Endothelial cell of umbilical vein (primary cell): ENCODE measurements at regions not wholly inside any gene's neighbourhood (a gene's known extent, or its start where the extent isn't known, plus 50 kb on each side); places are given as distances from the start of the nearest gene placed in this dataset.

ENCODE experiments used
- BruUV-seq: library from RNA; stranded (reverse); fragments of 400-500 nt; replicated peaks from 2 replicates; lab custom pipeline; 2021; lab: Mats Ljungman, UMichigan
- CTCF ChIA-PET: fragments of 300-600, 350-600 bp; sonication (Branson Sonifier 250); formaldehyde crosslinking; loops from one replicate; lab custom pipeline; 2021; ENCODE audit warnings: antibody characterized with exemption, inconsistent platforms; lab: Charles Lee
- POLR2A ChIA-PET: fragments of 300-600, 350-600 bp; sonication (Branson Sonifier 250); formaldehyde crosslinking; loops from one replicate; lab custom pipeline; 2021; ENCODE audit warnings: antibody characterized with exemption, inconsistent platforms; lab: Charles Lee
- DNase-seq: peaks from one replicate; pipeline ENCODE4 v3.0.0-alpha.2; 2011; ENCODE audit warnings: low read depth, low spot score
- FAIRE-seq: peaks from 2 replicates; lab custom pipeline; 2011; peaks lifted over from hg19 to GRCh38; lab: Jason Lieb, UNC
- H2AFZ ChIP-seq: 2 replicates; pipeline ENCODE4 v1.6.0; 2012; ENCODE audit warnings: low read depth, low read length, control low read depth, inconsistent platforms
- H3K27ac ChIP-seq: 2 replicates; pipeline ENCODE4 v1.5.1; 2011; ENCODE audit warnings: low read depth, mild to moderate bottlenecking, control low read depth, low read length, moderate library complexity; ENCODE audit not compliant: insufficient read depth
- H3K27me3 ChIP-seq, 2 experiments: 2 replicates each; pipeline versions ENCODE4 v1.6.0 to v1.6.1; 2011; ENCODE audit warnings: low read length in 2 of 2, mixed read lengths in 1 of 2; ENCODE audit not compliant: control insufficient read depth in 2 of 2, insufficient read depth in 2 of 2
- H3K36me3 ChIP-seq, 2 experiments: 2 replicates in 1 of 2; 3 replicates in 1 of 2; pipeline ENCODE4 v1.5.1; 2011; ENCODE audit warnings: low read length in 2 of 2, mild to moderate bottlenecking in 1 of 2, moderate library complexity in 1 of 2; ENCODE audit not compliant: control insufficient read depth in 2 of 2, insufficient read depth in 2 of 2; ENCODE audit errors: extremely low read depth in 1 of 2
- H3K4me1 ChIP-seq: 3 replicates; pipeline ENCODE4 v1.5.1; 2011; ENCODE audit warnings: mild to moderate bottlenecking, low read length; ENCODE audit not compliant: control insufficient read depth, insufficient read depth; ENCODE audit errors: extremely low read depth
- H3K4me2 ChIP-seq: 2 replicates; pipeline ENCODE4 v1.6.1; 2011; ENCODE audit warnings: low read length, control low read depth, mixed read lengths; ENCODE audit not compliant: insufficient read depth
- H3K4me3 ChIP-seq, 3 experiments: fragments of 200-600 bp in 1 of 3; sonication (generic), shearing (Covaris generic) in 1 of 3; replicated peaks in 1 of 3; 2 replicates each; pipeline ENCODE4 v1.5.1; 2011 to 2016; ENCODE audit warnings: control low read depth in 3 of 3, low read length in 3 of 3, mild to moderate bottlenecking in 2 of 3, inconsistent platforms in 1 of 3, low read depth in 1 of 3, moderate library complexity in 1 of 3; ENCODE audit not compliant: insufficient read depth in 1 of 3
- H3K79me2 ChIP-seq: 2 replicates; pipeline ENCODE4 v1.6.0; 2012; ENCODE audit warnings: low read length, inconsistent platforms; ENCODE audit not compliant: control insufficient read depth, insufficient read depth
- H3K9ac ChIP-seq: replicated peaks from 2 replicates; pipeline ENCODE3; 2011; ENCODE audit warnings: low read length, control low read depth; ENCODE audit not compliant: insufficient read depth; ENCODE audit errors: extremely low read depth
- H3K9me1 ChIP-seq: replicated peaks from 3 replicates; pipeline ENCODE4 v1.6.0; 2011; ENCODE audit warnings: mild to moderate bottlenecking, low read length; ENCODE audit not compliant: control insufficient read depth, insufficient read depth; ENCODE audit errors: extremely low read depth
- H3K9me3 ChIP-seq: replicated peaks from 2 replicates; pipeline ENCODE4 v1.5.1; 2012; ENCODE audit warnings: low read length, inconsistent platforms; ENCODE audit not compliant: control insufficient read depth, insufficient read depth
- H4K20me1 ChIP-seq: replicated peaks from 2 replicates; pipeline ENCODE3; 2011; ENCODE audit warnings: mild to moderate bottlenecking, low read length; ENCODE audit not compliant: control insufficient read depth, insufficient read depth; ENCODE audit errors: extremely low read depth
- FOS ChIP-seq: IDR thresholded peaks from 2 replicates; pipeline ENCODE4 v1.6.1; 2011; ENCODE audit warnings: mild to moderate bottlenecking, low read length, moderate library complexity, borderline replicate concordance; ENCODE audit not compliant: insufficient read depth
- GATA2 ChIP-seq: IDR thresholded peaks from 2 replicates; pipeline ENCODE4 v1.7.0; 2011; ENCODE audit warnings: low read depth, mild to moderate bottlenecking, moderate library complexity, mixed read lengths, low read length; ENCODE audit not compliant: insufficient read length, insufficient read depth
- JUN ChIP-seq: IDR thresholded peaks from 2 replicates; pipeline ENCODE4 v1.6.1; 2011; ENCODE audit warnings: borderline replicate concordance, low read depth; ENCODE audit not compliant: insufficient read length, insufficient read depth
- MAX ChIP-seq: IDR thresholded peaks from 2 replicates; pipeline ENCODE4 v1.6.1; 2011; ENCODE audit not compliant: insufficient read depth, insufficient read length
- MYC ChIP-seq: IDR thresholded peaks from one replicate; pipeline ENCODE4 v1.6.1; 2011; ENCODE audit warnings: mild to moderate bottlenecking, low read depth, low read length
- POLR2AphosphoS5 ChIP-seq: IDR thresholded peaks from 2 replicates; pipeline ENCODE4 v1.6.1; 2012; ENCODE audit warnings: low read depth, mild to moderate bottlenecking, control low read depth, low read length, moderate library complexity; ENCODE audit not compliant: insufficient read depth
- dilution Hi-C: fragments of 300-500 bp; cut with MboI; formaldehyde crosslinking; loops from one replicate; pipeline ENCODE4 v1.15.0; 2019; ENCODE audit warnings: low sequenced_read_pairs; ENCODE audit not compliant: extremely low pct_ligation_motif_present
- intact Hi-C: fragments of 100-400 bp; cut with micrococcal nuclease; formaldehyde crosslinking; loops from one replicate; pipeline ENCODE4 v1.10.0; 2022
- TF ChIP-seq, protein P1 (sequence below), 2 donors: IDR thresholded peaks; 1 replicate in 1 of 2; 2 replicates in 1 of 2; pipeline ENCODE4 v1.5.1; 2011; ENCODE audit warnings: low read length in 2 of 2, mild to moderate bottlenecking in 2 of 2, moderate library complexity in 2 of 2, control low read depth in 1 of 2, inconsistent platforms in 1 of 2, low read depth in 1 of 2; ENCODE audit not compliant: insufficient read depth in 1 of 2; ENCODE audit errors: extremely low read depth in 1 of 2

DNA sequence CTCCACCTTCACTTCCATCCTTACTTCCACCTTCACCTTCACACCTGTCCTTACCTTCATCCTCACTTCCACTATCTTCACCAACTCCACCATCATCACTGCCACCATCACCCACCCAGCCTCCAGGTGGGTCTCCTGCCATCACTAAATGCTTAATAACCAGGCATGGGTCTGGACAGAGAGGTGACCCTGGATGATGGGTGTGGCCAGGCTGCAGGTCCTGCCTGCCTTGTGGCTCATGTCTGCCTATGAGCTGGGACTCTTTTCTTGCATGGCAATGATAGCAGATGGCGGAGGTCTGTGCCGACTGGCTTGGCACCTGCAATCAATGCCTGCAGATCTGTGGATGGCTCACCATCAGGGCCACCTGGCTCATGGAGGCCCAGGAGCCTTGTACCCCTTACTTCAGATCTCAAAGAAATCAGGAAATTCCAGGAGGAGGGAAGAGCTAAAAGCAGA is 60.1 kb upstream of the ELN start:
- ChIA-PET POLR2A (no interaction called here), CTCF (interaction anchor here (1.2 kb wide), 1 partner anchor 11 kb away, joined by 3 read pairs; no protein-coding TSS in a partner anchor)
- Histone ChIP-seq H3K27ac (no peak overlapping the region), H3K79me2 (no peaks in the 10 kb centered on the region), H3K27me3 (no peaks in the 10 kb centered on the region), H3K9ac (no peak overlapping the region), H3K4me2 (no peak overlapping the region), H4K20me1 (no peaks in the 10 kb centered on the region), H3K36me3 (no peaks in the 10 kb centered on the region), H3K9me3 (no peaks in the 10 kb centered on the region), H3K4me3 (no peak overlapping the region), H2AFZ (no peak overlapping the region), H3K4me1 (no peaks in the 10 kb centered on the region), H3K9me1 (no peaks in the 10 kb centered on the region)
- intact Hi-C loops (no loop called here), dilution Hi-C loops (no loop called here)
- BruUV-seq: no TSS peak
- DNase-seq (no peak), FAIRE-seq (no peak)
- TF ChIP-seq MYC (no peak), JUN (no peak), FOS (no peak), POLR2AphosphoS5 (no peak)
- TF ChIP-seq, protein P1, sequence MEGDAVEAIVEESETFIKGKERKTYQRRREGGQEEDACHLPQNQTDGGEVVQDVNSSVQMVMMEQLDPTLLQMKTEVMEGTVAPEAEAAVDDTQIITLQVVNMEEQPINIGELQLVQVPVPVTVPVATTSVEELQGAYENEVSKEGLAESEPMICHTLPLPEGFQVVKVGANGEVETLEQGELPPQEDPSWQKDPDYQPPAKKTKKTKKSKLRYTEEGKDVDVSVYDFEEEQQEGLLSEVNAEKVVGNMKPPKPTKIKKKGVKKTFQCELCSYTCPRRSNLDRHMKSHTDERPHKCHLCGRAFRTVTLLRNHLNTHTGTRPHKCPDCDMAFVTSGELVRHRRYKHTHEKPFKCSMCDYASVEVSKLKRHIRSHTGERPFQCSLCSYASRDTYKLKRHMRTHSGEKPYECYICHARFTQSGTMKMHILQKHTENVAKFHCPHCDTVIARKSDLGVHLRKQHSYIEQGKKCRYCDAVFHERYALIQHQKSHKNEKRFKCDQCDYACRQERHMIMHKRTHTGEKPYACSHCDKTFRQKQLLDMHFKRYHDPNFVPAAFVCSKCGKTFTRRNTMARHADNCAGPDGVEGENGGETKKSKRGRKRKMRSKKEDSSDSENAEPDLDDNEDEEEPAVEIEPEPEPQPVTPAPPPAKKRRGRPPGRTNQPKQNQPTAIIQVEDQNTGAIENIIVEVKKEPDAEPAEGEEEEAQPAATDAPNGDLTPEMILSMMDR (IDR thresholded peaks at IDR 0.05; ENCODE audit: extremely low read depth in 1 of 2, insufficient read depth in 1 of 2, low read depth in 1 of 2, low read length in 2 of 2): no peak

GRCh38 chr7:73968487-73968886 is 59.5 kb upstream of the ELN start:
- FAIRE-seq: no peak
- Histone ChIP-seq H2AFZ (no peak overlapping the region), H3K27ac (no peak overlapping the region), H3K9me3 (no peaks in the 10 kb centered on the region), H3K36me3 (no peaks in the 10 kb centered on the region), H4K20me1 (no peaks in the 10 kb centered on the region), H3K9me1 (no peaks in the 10 kb centered on the region), H3K4me1 (no peaks in the 10 kb centered on the region), H3K4me3 (no peak overlapping the region), H3K27me3 (no peaks in the 10 kb centered on the region), H3K79me2 (no peaks in the 10 kb centered on the region), H3K9ac (no peak overlapping the region), H3K4me2 (no peak overlapping the region)
- no TSS peak for BruUV-seq
- dilution Hi-C loops (no loop called here), intact Hi-C loops (no loop called here)
- ChIA-PET CTCF (interaction anchor here (1.2 kb wide), 1 partner anchor 10 kb away, joined by 3 read pairs; no protein-coding TSS in a partner anchor), POLR2A (no interaction called here)
- no peak for DNase-seq
- TF ChIP-seq MAX: no peak
- TF ChIP-seq, protein P1 (IDR thresholded peaks at IDR 0.05; ENCODE audit: extremely low read depth in 1 of 2, insufficient read depth in 1 of 2, low read depth in 1 of 2, low read length in 2 of 2): no peak
- TF ChIP-seq GATA2: no peak
- TF ChIP-seq FOS: no peak
- TF ChIP-seq POLR2AphosphoS5: no peak
- no peak for TF ChIP-seq MYC
- TF ChIP-seq JUN: no peak
